IMR-90 (cell line): ENCODE measurements at regions not wholly inside any gene's neighbourhood (a gene's known extent, or its start where the extent isn't known, plus 50 kb on each side); places are given as distances from the start of the nearest gene placed in this dataset.

ENCODE experiments used
- ATAC-seq: fragments of 200-7000 bp; cut with Tn5 transposase; 2 replicates; pipeline ENCODE4 v1.9.1; 2020; ENCODE audit warnings: low read depth, mild to moderate bottlenecking, moderate library complexity
- BruUV-seq: library from RNA; stranded (reverse); fragments of 400-500 nt; replicated peaks from 2 replicates; lab custom pipeline; 2021; lab: Mats Ljungman, UMichigan
- CTCF ChIA-PET: fragments of 300-600 bp; formaldehyde crosslinking; extraction: SDS; loops from one replicate; lab custom pipeline; 2021; ENCODE audit warnings: antibody characterized with exemption; lab: Yijun Ruan, JAX
- POLR2A ChIA-PET: fragments of 300-600 bp; sonication (Branson Sonifier 250); formaldehyde crosslinking; loops from one replicate; lab custom pipeline; 2022; ENCODE audit warnings: antibody characterized with exemption; ENCODE audit not compliant: unreplicated experiment; lab: Charles Lee
- DNase-seq: peaks from one replicate; pipeline ENCODE4 v3.0.0; 2013
- H2AFZ ChIP-seq: replicated peaks from 2 replicates; pipeline ENCODE3; 2013; ENCODE audit warnings: low read length, mild to moderate bottlenecking; ENCODE audit not compliant: poor library complexity
- H2AK5ac ChIP-seq: 2 replicates; pipeline ENCODE4 v1.6.1; 2013; ENCODE audit warnings: low read depth, low read length, inconsistent platforms
- H2AK9ac ChIP-seq: replicated peaks from 2 replicates; pipeline ENCODE3; 2013; ENCODE audit warnings: mild to moderate bottlenecking, low read depth, low read length, moderate library complexity; ENCODE audit not compliant: poor library complexity
- H2BK120ac ChIP-seq: 2 replicates; pipeline ENCODE4 v1.6.1; 2013; ENCODE audit warnings: low read depth, low read length, inconsistent platforms
- H2BK15ac ChIP-seq: 3 replicates; pipeline ENCODE4 v1.6.1; 2013; ENCODE audit warnings: low read depth, low read length, inconsistent platforms
- H2BK20ac ChIP-seq: 2 replicates; pipeline ENCODE4 v1.6.1; 2013; ENCODE audit warnings: low read depth, mild to moderate bottlenecking, inconsistent platforms, low read length, moderate library complexity
- H2BK5ac ChIP-seq: 2 replicates; pipeline ENCODE4 v1.6.1; 2013; ENCODE audit warnings: mild to moderate bottlenecking, low read depth, low read length, inconsistent platforms; ENCODE audit not compliant: poor library complexity, severe bottlenecking
- H3K14ac ChIP-seq: replicated peaks from 2 replicates; pipeline ENCODE4 v1.6.1; 2013; ENCODE audit warnings: low read depth, low read length, inconsistent platforms
- H3K18ac ChIP-seq: 2 replicates; pipeline ENCODE4 v1.6.1; 2013; ENCODE audit warnings: low read depth, low read length, control low read depth
- H3K23ac ChIP-seq: 2 replicates; pipeline ENCODE4 v1.6.1; 2013; ENCODE audit warnings: low read depth, low read length, inconsistent platforms
- H3K27ac ChIP-seq: 2 replicates; pipeline ENCODE4 v1.5.1; 2013; ENCODE audit warnings: mild to moderate bottlenecking, control low read depth, low read length; ENCODE audit not compliant: insufficient read depth
- H3K27me3 ChIP-seq: 2 replicates; pipeline ENCODE4 v1.6.1; 2013; ENCODE audit warnings: low read length; ENCODE audit not compliant: control insufficient read depth, insufficient read depth
- H3K36me3 ChIP-seq: 2 replicates; pipeline ENCODE4 v1.6.1; 2013; ENCODE audit warnings: low read length, mixed read lengths; ENCODE audit not compliant: control insufficient read depth, insufficient read depth
- H3K4ac ChIP-seq: 2 replicates; pipeline ENCODE4 v1.6.1; 2013; ENCODE audit warnings: low read depth, low read length, inconsistent platforms
- H3K4me1 ChIP-seq: 2 replicates; pipeline ENCODE4 v1.6.1; 2013; ENCODE audit warnings: low read length, mixed read lengths; ENCODE audit not compliant: control insufficient read depth, insufficient read depth
- H3K4me2 ChIP-seq: 2 replicates; pipeline ENCODE4 v1.6.1; 2013; ENCODE audit warnings: low read depth, mild to moderate bottlenecking, control low read depth, low read length, moderate library complexity
- H3K4me3 ChIP-seq: 2 replicates; pipeline ENCODE4 v1.5.1; 2013; ENCODE audit warnings: low read depth, mild to moderate bottlenecking, control low read depth, low read length, moderate library complexity; ENCODE audit not compliant: insufficient read depth
- H3K56ac ChIP-seq: 2 replicates; pipeline ENCODE4 v1.6.1; 2013; ENCODE audit warnings: low read length, inconsistent platforms; ENCODE audit not compliant: insufficient read depth; ENCODE audit errors: extremely low read depth
- H3K79me1 ChIP-seq, 2 experiments: 2 replicates each; pipeline ENCODE4 v1.6.1; 2013; ENCODE audit warnings: low read length in 2 of 2, inconsistent platforms in 1 of 2, low read depth in 1 of 2
- H3K9ac ChIP-seq: 2 replicates; pipeline ENCODE4 v1.6.1; 2013; ENCODE audit warnings: low read depth, low read length, control low read depth
- H3K9me1 ChIP-seq: 2 replicates; pipeline ENCODE4 v1.6.1; 2013; ENCODE audit warnings: low read length, inconsistent platforms; ENCODE audit not compliant: insufficient read depth
- H3K9me3 ChIP-seq: 2 replicates; pipeline ENCODE4 v1.6.1; 2013; ENCODE audit warnings: low read length; ENCODE audit not compliant: control insufficient read depth, insufficient read depth
- H4K20me1 ChIP-seq: 2 replicates; pipeline ENCODE4 v1.6.1; 2013; ENCODE audit warnings: low read length, inconsistent platforms; ENCODE audit not compliant: insufficient read depth
- H4K5ac ChIP-seq: 2 replicates; pipeline ENCODE4 v1.6.1; 2013; ENCODE audit warnings: mild to moderate bottlenecking, low read depth, low read length, control low read depth
- H4K8ac ChIP-seq, 2 experiments: 2 replicates each; pipeline ENCODE4 v1.6.1; 2013; ENCODE audit warnings: low read depth in 2 of 2, low read length in 2 of 2, control low read depth in 1 of 2, inconsistent platforms in 1 of 2
- H4K91ac ChIP-seq: 2 replicates; pipeline ENCODE4 v1.6.1; 2013; ENCODE audit warnings: low read depth, low read length, inconsistent platforms; ENCODE audit not compliant: insufficient read depth
- BHLHE40 ChIP-seq: fragments of 150-350 bp; IDR thresholded peaks from 2 replicates; pipeline ENCODE4 v1.6.1; 2016; ENCODE audit warnings: mild to moderate bottlenecking, low read depth, low read length
- MAZ ChIP-seq: IDR thresholded peaks from 2 replicates; pipeline ENCODE4 v1.6.1; 2012; ENCODE audit warnings: low read depth, mild to moderate bottlenecking, low read length, improper control_type of control experiment, moderate library complexity, borderline replicate concordance
- WGBS, 2 experiments: methylation state at CpG; one replicate each; pipeline versions ENCODE4 v1.1.5 to v1.1.7; 2013; ENCODE audit warnings: missing lambda C conversion rate in 2 of 2; ENCODE audit not compliant: insufficient read length in 1 of 2; ENCODE audit errors: extremely low coverage in 2 of 2; 5-methylcytosine and 5-hydroxymethylcytosine counted together
- dilution Hi-C: fragments of 300-500 bp; cut with HindIII; formaldehyde crosslinking; loops from one replicate; pipeline ENCODE4 v1.14.3; 2018; ENCODE audit warnings: low sequenced_read_pairs; ENCODE audit not compliant: unreplicated experiment
- in situ Hi-C: fragments of 300-500 bp; cut with MboI; formaldehyde crosslinking; loops from 3 replicates; pipeline ENCODE4 v1.14.3; 2019; ENCODE audit warnings: low sequenced_read_pairs, inconsistent platforms, mixed read lengths
- intact Hi-C: fragments of 100-400 bp; cut with micrococcal nuclease; formaldehyde crosslinking; loops from 2 replicates; pipeline ENCODE4 v1.10.0; 2022

GRCh38 chr18:51864219-51864965 lies 475.6 kb upstream of the DCC start:
- Histone ChIP-seq H3K79me1 (no peaks in the 10 kb centered on the region), H4K91ac (no peak overlapping the region), H3K4me1 (no peaks in the 10 kb centered on the region), H3K9me1 (no peaks in the 10 kb centered on the region), H3K14ac (no peak overlapping the region), H4K20me1 (no peaks in the 10 kb centered on the region), H2AK5ac (no peak overlapping the region), H3K9ac (no peak overlapping the region), H4K5ac (no peak overlapping the region), H2BK120ac (no peak overlapping the region), H2AFZ (no peak overlapping the region), H3K23ac (no peak overlapping the region), H3K27me3 (no peaks in the 10 kb centered on the region), H2BK20ac (no peak overlapping the region), H2AK9ac (no peak overlapping the region), H3K27ac (no peak overlapping the region), H2BK15ac (no peak overlapping the region), H3K4me3 (no peak overlapping the region), H3K18ac (no peak overlapping the region), H3K4ac (no peak overlapping the region), H4K8ac (no peak overlapping the region), H3K9me3 (peaks cover 7% of the 10 kb centered on the region; the same call in 1 of the 2 replicates), H3K4me2 (no peak overlapping the region), H3K56ac (no peak overlapping the region), H2BK5ac (no peak overlapping the region), H3K36me3 (no peaks in the 10 kb centered on the region)
- intact Hi-C loops (no loop called here), in situ Hi-C loops (no loop called here), dilution Hi-C loops (no loop called here)
- ATAC-seq (no peak), DNase-seq (no peak)
- CTCF ChIA-PET = no interaction called here
- no TSS peak for BruUV-seq
- no CpG with 5 or more reads among the region's 36 CpGs for WGBS, 2 experiments
- POLR2A ChIA-PET = no interaction called here
- TF ChIP-seq BHLHE40 = no peak
- TF ChIP-seq MAZ = no peak
